ENCODE measurements at regions not wholly inside any gene's neighbourhood (a gene's known extent, or its start where the extent isn't known, plus 50 kb on each side); places are given as distances from the start of the nearest gene placed in this dataset.
A peak's percentile ranks its signal among the peaks of the same experiment; 100 is the strongest.
"Not testable (repeated sequence)": the region's sequence is repeated elsewhere in the genome, so short reads cannot be mapped to it uniquely, and the experiment has no call there.

GRCh38 chr6:164640956-164641355, 668.4 kb downstream of the C6orf118 start:
- peak in 8 of 10 donors; percentile 21 to 90 (median 43) for DNase-seq
- intact Hi-C loops (cut with DNase I): no loop called here

- intact Hi-C loops (cut with DNase I): no loop called here
- no peak for DNase-seq
These were observed 681.0 kb downstream of the C6orf118 start for GRCh38 chr6:164628302-164628931.

GRCh38 chr6:164616917-164617524, 692.4 kb downstream of the C6orf118 start:
- no peak for DNase-seq
- intact Hi-C loops (cut with DNase I): no loop called here

GRCh38 chr6:164612751-164613150, 696.7 kb downstream of the C6orf118 start:
- no peak for DNase-seq
- intact Hi-C loops (cut with DNase I): no loop called here

GRCh38 chr6:164610859-164611258, 698.5 kb downstream of the C6orf118 start:
- intact Hi-C loops (cut with DNase I): not testable (repeated sequence)
- peak in 1 of 10 donors; percentile 52 for DNase-seq

- intact Hi-C loops (cut with DNase I): not testable (repeated sequence)
- DNase-seq: peak in 2 of 10 donors; percentile 55 to 79
These were observed 707.0 kb downstream of the C6orf118 start for GRCh38 chr6:164602415-164602814.

- DNase-seq: no peak
- intact Hi-C loops (cut with DNase I): no loop called here
These were observed 727.8 kb downstream of the C6orf118 start for GRCh38 chr6:164581563-164581962.

- no peak for DNase-seq
- intact Hi-C loops (cut with DNase I): no loop called here
These were observed 730.4 kb downstream of the C6orf118 start for GRCh38 chr6:164579035-164579434.

- intact Hi-C loops (cut with DNase I): no loop called here
- no peak for DNase-seq
These were observed 730.8 kb downstream of the C6orf118 start for GRCh38 chr6:164578616-164579015.

GRCh38 chr6:164570801-164571200, 738.6 kb downstream of the C6orf118 start:
- intact Hi-C loops (cut with DNase I): no loop called here
- DNase-seq: no peak

- no peak for DNase-seq
- intact Hi-C loops (cut with DNase I): loop anchor here (10.0 kb wide), 1 partner anchor 355 kb away; no protein-coding TSS in a partner anchor
These were observed 739.9 kb downstream of the C6orf118 start for GRCh38 chr6:164569509-164569908.

- DNase-seq: peak in 4 of 10 donors; percentile 2 to 11 (median 10)
- intact Hi-C loops (cut with DNase I): loop anchor here (10.0 kb wide), 1 partner anchor 361 kb away; no protein-coding TSS in a partner anchor
These were observed 745.5 kb downstream of the C6orf118 start for GRCh38 chr6:164563924-164564323.

GRCh38 chr6:164561656-164562055, 747.7 kb downstream of the C6orf118 start:
- intact Hi-C loops (cut with DNase I): loop anchor here (10.0 kb wide), 1 partner anchor 363 kb away; no protein-coding TSS in a partner anchor

GRCh38 chr6:164554700-164555476, 754.5 kb downstream of the C6orf118 start:
- intact Hi-C loops (cut with DNase I): no loop called here
- peak; percentile 19 to 90 (median 32) for DNase-seq

More at GRCh38 chr6:164561656-164562055, 747.7 kb downstream of the C6orf118 start:
- DNase-seq: no peak

- intact Hi-C loops (cut with DNase I): no loop called here
- DNase-seq: no peak
These were observed 755.2 kb downstream of the C6orf118 start for GRCh38 chr6:164554226-164554625.

GRCh38 chr6:164551706-164552105, 757.7 kb downstream of the C6orf118 start:
- DNase-seq: no peak
- intact Hi-C loops (cut with DNase I): no loop called here

- DNase-seq: no peak
- intact Hi-C loops (cut with DNase I): no loop called here
These were observed 762.3 kb downstream of the C6orf118 start for GRCh38 chr6:164547076-164547475.

- intact Hi-C loops (cut with DNase I): no loop called here
- no peak for DNase-seq
These were observed 763.1 kb downstream of the C6orf118 start for GRCh38 chr6:164546263-164546662.

GRCh38 chr6:164534070-164534766, 775.2 kb downstream of the C6orf118 start:
- no peak for DNase-seq

GRCh38 chr6:164533045-164533362, 776.4 kb downstream of the C6orf118 start:
- intact Hi-C loops (cut with DNase I): no loop called here
- DNase-seq: peak in 4 of 10 donors; percentile 11 to 76 (median 36)

More at GRCh38 chr6:164534070-164534766, 775.2 kb downstream of the C6orf118 start:
- intact Hi-C loops (cut with DNase I): no loop called here

Data from posterior cingulate gyrus (tissue), 11 donors.